Mesodermal cell (in vitro differentiated cells): ENCODE measurements at regions not wholly inside any gene's neighbourhood (a gene's known extent, or its start where the extent isn't known, plus 50 kb on each side); places are given as distances from the start of the nearest gene placed in this dataset.
"Not testable (repeated sequence)": the region's sequence is repeated elsewhere in the genome, so short reads cannot be mapped to it uniquely, and the experiment has no call there.

Experiments
- H3K27ac ChIP-seq: 2 replicates; pipeline ENCODE4 v1.7.0; 2013; ENCODE audit warnings: mild to moderate bottlenecking, low read depth, low read length, moderate library complexity; ENCODE audit not compliant: severe bottlenecking
- H3K36me3 ChIP-seq: 2 replicates; pipeline ENCODE4 v1.7.1; 2013; ENCODE audit warnings: mild to moderate bottlenecking, low read length, moderate library complexity; ENCODE audit not compliant: control insufficient read depth, insufficient read depth
- H3K4me1 ChIP-seq: one replicate; pipeline ENCODE4 v1.7.1; 2013; ENCODE audit warnings: mild to moderate bottlenecking, low read length; ENCODE audit not compliant: insufficient read depth, control insufficient read depth, poor library complexity, severe bottlenecking
- H3K4me3 ChIP-seq: 2 replicates; pipeline ENCODE4 v1.7.0; 2013; ENCODE audit warnings: low read length, control low read depth, mild to moderate bottlenecking; ENCODE audit not compliant: insufficient read depth, poor library complexity, severe bottlenecking; ENCODE audit errors: extremely low read depth
- H3K9me3 ChIP-seq: 2 replicates; pipeline ENCODE4 v1.7.1; 2013; ENCODE audit warnings: mild to moderate bottlenecking, low read length, moderate library complexity; ENCODE audit not compliant: control insufficient read depth
- WGBS, 2 experiments: methylation state at CpG; one replicate each; pipeline ENCODE4 v1.1.5; 2013; ENCODE audit warnings: missing lambda C conversion rate in 2 of 2; ENCODE audit not compliant: insufficient coverage in 2 of 2; 5-methylcytosine and 5-hydroxymethylcytosine counted together

GRCh38 chr17:71089431-71089830, 920.1 kb downstream of the KCNJ2 start:
- no peaks in the 10 kb centered on the region for H3K9me3 ChIP-seq
- no peak overlapping the region for H3K27ac ChIP-seq
- no peaks in the 10 kb centered on the region for H3K36me3 ChIP-seq
- H3K4me1 ChIP-seq = no peaks in the 10 kb centered on the region
- whole genome bisulfite sequencing, 2 experiments = 60% methylated on average over 1 of the region's 1 CpG; no CpG with 5 or more reads in 1 of the 2 experiments
- no peak overlapping the region for H3K4me3 ChIP-seq

- Histone ChIP-seq H3K9me3 (no peaks in the 10 kb centered on the region), H3K4me1 (no peaks in the 10 kb centered on the region), H3K27ac (no peak overlapping the region), H3K4me3 (no peak overlapping the region), H3K36me3 (no peaks in the 10 kb centered on the region)
- WGBS, 2 experiments = 77 to 90% methylated on average over 2 of the region's 4 CpGs
Observed at GRCh38 chr17:71098071-71098470, 928.7 kb downstream of the KCNJ2 start.

- no peak overlapping the region for H3K27ac ChIP-seq
- 100% methylated on average over 1 to 2 of the region's 5 CpGs for WGBS, 2 experiments
- H3K36me3 ChIP-seq = no peaks in the 10 kb centered on the region
- no peaks in the 10 kb centered on the region for H3K4me1 ChIP-seq
- H3K4me3 ChIP-seq = no peak overlapping the region
- H3K9me3 ChIP-seq = no peaks in the 10 kb centered on the region
Observed at GRCh38 chr17:71099003-71099714, 929.8 kb downstream of the KCNJ2 start.

GRCh38 chr17:71102777-71103176, 933.4 kb downstream of the KCNJ2 start:
- Histone ChIP-seq H3K27ac (no peak overlapping the region), H3K4me3 (no peak overlapping the region), H3K36me3 (no peaks in the 10 kb centered on the region), H3K9me3 (no peaks in the 10 kb centered on the region), H3K4me1 (no peaks in the 10 kb centered on the region)

- Histone ChIP-seq H3K36me3 (no peaks in the 10 kb centered on the region), H3K27ac (no peak overlapping the region), H3K9me3 (no peaks in the 10 kb centered on the region), H3K4me1 (no peaks in the 10 kb centered on the region), H3K4me3 (no peak overlapping the region)
Observed at GRCh38 chr17:71104225-71104624, 934.9 kb downstream of the KCNJ2 start.

- not testable (repeated sequence) for H3K36me3 ChIP-seq, H3K9me3 ChIP-seq, H3K27ac ChIP-seq, H3K4me1 ChIP-seq, H3K4me3 ChIP-seq
Observed at GRCh38 chr17:71106056-71106455, 936.7 kb downstream of the KCNJ2 start.

- no CpG with 5 or more reads among the region's 1 CpG for WGBS, 2 experiments
- H3K4me3 ChIP-seq = no peak overlapping the region
- H3K27ac ChIP-seq = no peak overlapping the region
- no peaks in the 10 kb centered on the region for H3K4me1 ChIP-seq
- no peaks in the 10 kb centered on the region for H3K36me3 ChIP-seq
- H3K9me3 ChIP-seq = no peaks in the 10 kb centered on the region
Observed at GRCh38 chr17:71107136-71107535, 937.8 kb downstream of the KCNJ2 start.

- Histone ChIP-seq H3K4me1 (no peaks in the 10 kb centered on the region), H3K36me3 (no peaks in the 10 kb centered on the region), H3K9me3 (no peaks in the 10 kb centered on the region), H3K4me3 (no peak overlapping the region), H3K27ac (no peak overlapping the region)
- WGBS, 2 experiments = no CpG with 5 or more reads among the region's 3 CpGs
Observed at GRCh38 chr17:71109697-71110096, 940.4 kb downstream of the KCNJ2 start.

- H3K4me1 ChIP-seq = no peaks in the 10 kb centered on the region
- no peak overlapping the region for H3K27ac ChIP-seq
- H3K4me3 ChIP-seq = no peak overlapping the region
- no peaks in the 10 kb centered on the region for H3K9me3 ChIP-seq
- H3K36me3 ChIP-seq = no peaks in the 10 kb centered on the region
- WGBS, 2 experiments = 88% methylated on average over 1 of the region's 3 CpGs; no CpG with 5 or more reads in 1 of the 2 experiments
Observed at GRCh38 chr17:71110326-71110725, 941.0 kb downstream of the KCNJ2 start.

GRCh38 chr17:71111460-71111859, 942.1 kb downstream of the KCNJ2 start:
- Histone ChIP-seq H3K4me1 (no peaks in the 10 kb centered on the region), H3K27ac (no peak overlapping the region), H3K4me3 (no peak overlapping the region), H3K9me3 (no peaks in the 10 kb centered on the region), H3K36me3 (no peaks in the 10 kb centered on the region)
- 100% methylated on average over 1 of the region's 2 CpGs; no CpG with 5 or more reads in 1 of the 2 experiments for WGBS, 2 experiments

- 80% methylated on average over 1 of the region's 2 CpGs; no CpG with 5 or more reads in 1 of the 2 experiments for WGBS, 2 experiments
- Histone ChIP-seq H3K9me3 (no peaks in the 10 kb centered on the region), H3K27ac (no peak overlapping the region), H3K4me3 (no peak overlapping the region), H3K4me1 (no peaks in the 10 kb centered on the region), H3K36me3 (no peaks in the 10 kb centered on the region)
Observed at GRCh38 chr17:71111934-71112333, 942.6 kb downstream of the KCNJ2 start.
